H9 (cell line): ENCODE measurements at regions not wholly inside any gene's neighbourhood (a gene's known extent, or its start where the extent isn't known, plus 50 kb on each side); places are given as distances from the start of the nearest gene placed in this dataset.

Experiments used
- DNase-seq: peaks from one replicate; pipeline ENCODE4 v3.0.0-alpha.2; 2017
- H2AFZ ChIP-seq: one replicate; pipeline ENCODE4 v1.6.1; 2013; ENCODE audit warnings: mild to moderate bottlenecking, low read length, control low read depth, moderate library complexity
- H2AK5ac ChIP-seq: 2 replicates; pipeline ENCODE4 v1.6.1; 2013; ENCODE audit warnings: low read length, control low read depth, mixed read lengths; ENCODE audit not compliant: insufficient read length
- H2BK120ac ChIP-seq: one replicate; pipeline ENCODE4 v1.6.1; 2013; ENCODE audit warnings: low read depth, mild to moderate bottlenecking, low read length, control low read depth, inconsistent platforms; ENCODE audit not compliant: poor library complexity, severe bottlenecking
- H2BK12ac ChIP-seq: 2 replicates; pipeline ENCODE4 v1.6.1; 2013; ENCODE audit warnings: low read length, control low read depth, mixed read lengths, low read depth; ENCODE audit not compliant: insufficient read length
- H2BK15ac ChIP-seq: 2 replicates; pipeline ENCODE4 v1.6.1; 2013; ENCODE audit warnings: low read depth, low read length, control low read depth
- H2BK20ac ChIP-seq: one replicate; pipeline ENCODE4 v1.6.1; 2013; ENCODE audit warnings: low read depth, mild to moderate bottlenecking, low read length, control low read depth, inconsistent platforms; ENCODE audit not compliant: poor library complexity, severe bottlenecking
- H2BK5ac ChIP-seq: 2 replicates; pipeline ENCODE4 v1.6.1; 2013; ENCODE audit warnings: low read length, control low read depth, mixed read lengths; ENCODE audit not compliant: insufficient read length
- H3K14ac ChIP-seq: 2 replicates; pipeline ENCODE4 v1.6.1; 2013; ENCODE audit warnings: low read length, control low read depth; ENCODE audit not compliant: insufficient read depth
- H3K18ac ChIP-seq: 2 replicates; pipeline ENCODE4 v1.6.1; 2013; ENCODE audit warnings: low read depth, mild to moderate bottlenecking, mixed read lengths, low read length, control low read depth; ENCODE audit not compliant: insufficient read length
- H3K23ac ChIP-seq: 2 replicates; pipeline ENCODE4 v1.6.1; 2013; ENCODE audit warnings: low read length, control low read depth, mixed read lengths, low read depth; ENCODE audit not compliant: insufficient read length
- H3K23me2 ChIP-seq: 2 replicates; pipeline ENCODE4 v1.6.1; 2013; ENCODE audit warnings: low read depth, mild to moderate bottlenecking, mixed read lengths, low read length, control low read depth; ENCODE audit not compliant: insufficient read length, poor library complexity, severe bottlenecking
- H3K27ac ChIP-seq: 2 replicates; pipeline ENCODE4 v1.5.1; 2013; ENCODE audit warnings: low read length, control low read depth, mixed read lengths, low read depth; ENCODE audit not compliant: insufficient read length
- H3K27me3 ChIP-seq: 2 replicates; pipeline ENCODE4 v1.6.1; 2013; ENCODE audit warnings: low read length, control low read depth, inconsistent platforms; ENCODE audit not compliant: insufficient read depth
- H3K4ac ChIP-seq: 2 replicates; pipeline ENCODE4 v1.6.1; 2013; ENCODE audit warnings: low read depth, mild to moderate bottlenecking, control low read depth, inconsistent platforms, low read length, moderate library complexity
- H3K4me1 ChIP-seq: 2 replicates; pipeline ENCODE4 v1.6.1; 2013; ENCODE audit warnings: low read length, control low read depth, inconsistent platforms; ENCODE audit not compliant: insufficient read depth
- H3K4me2 ChIP-seq: 2 replicates; pipeline ENCODE4 v1.6.1; 2013; ENCODE audit warnings: low read length, control low read depth, mixed read lengths; ENCODE audit not compliant: insufficient read length, insufficient read depth
- H3K56ac ChIP-seq: 2 replicates; pipeline ENCODE4 v1.6.1; 2013; ENCODE audit warnings: low read depth, mild to moderate bottlenecking, mixed read lengths, low read length, control low read depth; ENCODE audit not compliant: insufficient read length
- H3K79me1 ChIP-seq: 2 replicates; pipeline ENCODE4 v1.6.1; 2013; ENCODE audit warnings: low read depth, mild to moderate bottlenecking, moderate library complexity, low read length, control low read depth, inconsistent platforms; ENCODE audit not compliant: insufficient read depth, poor library complexity, severe bottlenecking
- H3K79me2 ChIP-seq: 2 replicates; pipeline ENCODE4 v1.6.1; 2013; ENCODE audit warnings: low read length, control low read depth, inconsistent platforms; ENCODE audit not compliant: insufficient read depth
- H3K9ac ChIP-seq: 2 replicates; pipeline ENCODE4 v1.6.1; 2013; ENCODE audit warnings: low read length, control low read depth, mixed read lengths; ENCODE audit not compliant: insufficient read length; ENCODE audit errors: extremely low read depth
- H3K9me3 ChIP-seq: one replicate; pipeline ENCODE4 v1.6.1; 2013; ENCODE audit warnings: low read depth, low read length, inconsistent platforms; ENCODE audit not compliant: control insufficient read depth
- H3T11ph ChIP-seq: one replicate; pipeline ENCODE4 v1.6.1; 2013; ENCODE audit warnings: mild to moderate bottlenecking, low read length, control low read depth, inconsistent platforms
- H4K20me1 ChIP-seq: one replicate; pipeline ENCODE4 v1.6.1; 2013; ENCODE audit not compliant: control insufficient read depth, insufficient read length, insufficient read depth
- H4K5ac ChIP-seq: 2 replicates; pipeline ENCODE4 v1.6.1; 2013; ENCODE audit warnings: low read depth, mild to moderate bottlenecking, mixed read lengths, low read length, control low read depth; ENCODE audit not compliant: insufficient read length
- H4K8ac ChIP-seq: replicated peaks from 2 replicates; pipeline ENCODE4 v1.6.1; 2013; ENCODE audit warnings: low read length, control low read depth, mixed read lengths, low read depth; ENCODE audit not compliant: insufficient read length
- H4K91ac ChIP-seq: 2 replicates; pipeline ENCODE4 v1.6.1; 2013; ENCODE audit warnings: low read depth, mild to moderate bottlenecking, moderate library complexity, mixed read lengths, low read length, control low read depth; ENCODE audit not compliant: insufficient read length
- H3K27ac Mint-ChIP-seq, 3 experiments: 2 replicates in 2 of 3; 3 replicates in 1 of 3; pipeline ENCODE4 v1.8.0; 2020 to 2021; ENCODE audit warnings: mixed read lengths in 3 of 3, mild to moderate bottlenecking in 1 of 3, moderate library complexity in 1 of 3
- H3K27me3 Mint-ChIP-seq: 2 replicates; pipeline ENCODE4 v1.8.0; 2021; ENCODE audit warnings: low read depth, mild to moderate bottlenecking, moderate library complexity, mixed read lengths
- H3K36me3 Mint-ChIP-seq, 3 experiments: 2 replicates in 2 of 3; 3 replicates in 1 of 3; pipeline ENCODE4 v1.8.0; 2020 to 2021; ENCODE audit warnings: low read depth in 3 of 3, mixed read lengths in 3 of 3; ENCODE audit not compliant: insufficient read depth in 1 of 3
- H3K4me1 Mint-ChIP-seq, 2 experiments: 2 replicates each; pipeline ENCODE4 v1.8.0; 2020; ENCODE audit warnings: mixed read lengths in 2 of 2
- H3K4me3 Mint-ChIP-seq, 2 experiments: 2 replicates in 1 of 2; 3 replicates in 1 of 2; pipeline ENCODE4 v1.8.0; 2020 to 2021; ENCODE audit warnings: mild to moderate bottlenecking in 2 of 2, mixed read lengths in 2 of 2, moderate library complexity in 1 of 2
- H3K9me3 Mint-ChIP-seq, 2 experiments: 2 replicates in 1 of 2; 3 replicates in 1 of 2; pipeline ENCODE4 v1.8.0; 2020; ENCODE audit warnings: mild to moderate bottlenecking in 2 of 2, mixed read lengths in 2 of 2, moderate library complexity in 1 of 2
- CTCF ChIP-seq: fragments of 200-600 bp; sonication (generic); conservative IDR thresholded peaks from 3 replicates; pipeline ENCODE4 v1.8.0; 2021; ENCODE audit warnings: antibody characterized with exemption, mild to moderate bottlenecking
- WGBS: extraction: QIAGEN DNeasy Blood & Tissue Kit; methylation state at CpG from one replicate; pipeline ENCODE4 v1.1.7; 2013; ENCODE audit warnings: missing lambda C conversion rate, low lambda C conversion rate, mixed read lengths; ENCODE audit not compliant: insufficient read length; ENCODE audit errors: extremely low coverage; 5-methylcytosine and 5-hydroxymethylcytosine counted together

- peaks cover 5 to 10% of the 10 kb centered on the region in 2 experiments; a peak in 3 of 4 replicates for H3K4me1 Mint-ChIP-seq
- Histone ChIP-seq H4K5ac (no peak overlapping the region), H4K20me1 (no peaks in the 10 kb centered on the region), H2BK20ac (no peak overlapping the region), H2AFZ (no peak overlapping the region), H3K18ac (no peak overlapping the region), H3K27ac (no peak overlapping the region), H2BK120ac (no peak overlapping the region), H3K9me3 (no peaks in the 10 kb centered on the region), H3K4ac (no peak overlapping the region), H3K14ac (no peak overlapping the region), H3K79me2 (no peaks in the 10 kb centered on the region), H3K56ac (no peak overlapping the region), H3K4me1 (no peaks in the 10 kb centered on the region; the same call in 1 of the 2 replicates), H3T11ph (no peak overlapping the region), H4K8ac (no peak overlapping the region), H3K27me3 (no peaks in the 10 kb centered on the region), H2AK5ac (no peak overlapping the region), H2BK12ac (no peak overlapping the region), H3K79me1 (no peaks in the 10 kb centered on the region), H3K23ac (no peak overlapping the region), H2BK15ac (no peak overlapping the region), H3K9ac (no peak overlapping the region), H4K91ac (no peak overlapping the region), H3K23me2 (no peaks in the 10 kb centered on the region), H2BK5ac (no peak overlapping the region), H3K4me2 (no peak overlapping the region)
- WGBS, result no CpG with 5 or more reads among the region's 1 CpG
- H3K27ac Mint-ChIP-seq, result no peak overlapping the region
- H3K9me3 Mint-ChIP-seq, result no peaks in the 10 kb centered on the region
- peaks cover 0 to 2% (median 0%) of the 10 kb centered on the region in 3 experiments; a peak in 1 of 7 replicates for H3K36me3 Mint-ChIP-seq
- no peak for TF ChIP-seq CTCF
- H3K4me3 Mint-ChIP-seq, result no peak overlapping the region
- no peaks in the 10 kb centered on the region for H3K27me3 Mint-ChIP-seq
- DNase-seq, result no peak
Observed at GRCh38 chr10:23978317-23978716, 230.6 kb upstream of the KIAA1217 start.
